Astrocyte (in vitro differentiated cells and primary cell): ENCODE measurements at regions not wholly inside any gene's neighbourhood (a gene's known extent, or its start where the extent isn't known, plus 50 kb on each side); places are given as distances from the start of the nearest gene placed in this dataset.

Experiments used
- EZH2 ChIP-seq: IDR thresholded peaks from 2 replicates; pipeline ENCODE4 v1.6.1; 2012; ENCODE audit warnings: mild to moderate bottlenecking, low read length, inconsistent platforms; ENCODE audit not compliant: insufficient read depth
- TF ChIP-seq, protein P1 (sequence below): IDR thresholded peaks from 2 replicates; pipeline ENCODE4 v1.5.1; 2011; ENCODE audit warnings: low read depth, mild to moderate bottlenecking, inconsistent platforms, low read length, moderate library complexity; ENCODE audit not compliant: insufficient read depth

DNA sequence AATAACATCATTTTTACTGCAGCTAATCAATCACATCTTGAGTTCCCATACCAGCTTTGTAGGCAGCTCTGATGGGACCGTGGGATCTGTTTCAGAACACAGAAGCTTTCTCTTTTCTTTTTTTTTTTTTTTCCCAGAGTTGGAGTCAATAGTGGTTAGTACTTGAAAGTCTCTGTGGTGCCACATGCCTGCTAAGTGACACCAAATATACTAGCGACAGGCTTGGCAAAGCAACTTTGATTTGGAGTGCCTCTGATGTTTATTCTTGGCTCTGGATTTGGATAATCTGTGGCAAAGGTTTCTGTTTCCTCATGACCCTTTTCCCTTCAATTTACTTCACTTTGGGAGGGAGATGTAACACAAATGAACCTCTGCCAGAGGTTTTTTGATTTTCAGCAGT lies 681.4 kb upstream of the TENM4 start:
- TF ChIP-seq, protein P1, sequence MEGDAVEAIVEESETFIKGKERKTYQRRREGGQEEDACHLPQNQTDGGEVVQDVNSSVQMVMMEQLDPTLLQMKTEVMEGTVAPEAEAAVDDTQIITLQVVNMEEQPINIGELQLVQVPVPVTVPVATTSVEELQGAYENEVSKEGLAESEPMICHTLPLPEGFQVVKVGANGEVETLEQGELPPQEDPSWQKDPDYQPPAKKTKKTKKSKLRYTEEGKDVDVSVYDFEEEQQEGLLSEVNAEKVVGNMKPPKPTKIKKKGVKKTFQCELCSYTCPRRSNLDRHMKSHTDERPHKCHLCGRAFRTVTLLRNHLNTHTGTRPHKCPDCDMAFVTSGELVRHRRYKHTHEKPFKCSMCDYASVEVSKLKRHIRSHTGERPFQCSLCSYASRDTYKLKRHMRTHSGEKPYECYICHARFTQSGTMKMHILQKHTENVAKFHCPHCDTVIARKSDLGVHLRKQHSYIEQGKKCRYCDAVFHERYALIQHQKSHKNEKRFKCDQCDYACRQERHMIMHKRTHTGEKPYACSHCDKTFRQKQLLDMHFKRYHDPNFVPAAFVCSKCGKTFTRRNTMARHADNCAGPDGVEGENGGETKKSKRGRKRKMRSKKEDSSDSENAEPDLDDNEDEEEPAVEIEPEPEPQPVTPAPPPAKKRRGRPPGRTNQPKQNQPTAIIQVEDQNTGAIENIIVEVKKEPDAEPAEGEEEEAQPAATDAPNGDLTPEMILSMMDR = no peak
- no peak for TF ChIP-seq EZH2
